K562 (cell line): ENCODE measurements at regions not wholly inside any gene's neighbourhood (a gene's known extent, or its start where the extent isn't known, plus 50 kb on each side); places are given as distances from the start of the nearest gene placed in this dataset.

ENCODE experiments used
- ATAC-seq: fragments of 200-7000 bp; cut with Tn5 transposase; 3 replicates; pipeline ENCODE4 v1.9.1; 2020; ENCODE audit warnings: moderate library complexity
- BruUV-seq: library from RNA; stranded (reverse); fragments of 400-500 nt; replicated peaks from 2 replicates; lab custom pipeline; 2021; lab: Mats Ljungman, UMichigan
- CTCF ChIA-PET: fragments of 300-600 bp; formaldehyde crosslinking; extraction: SDS; loops from one replicate; lab custom pipeline; 2021; ENCODE audit warnings: low intra/inter-chr PET ratio; lab: Yijun Ruan, JAX
- POLR2A ChIA-PET: fragments of 300-600, 350-650 bp; sonication (Branson Sonifier 250); formaldehyde crosslinking; extraction: SDS; loops from one replicate; lab custom pipeline; 2021; ENCODE audit warnings: antibody characterized with exemption, inconsistent platforms; lab: Yijun Ruan, JAX
- DNase-seq, 4 experiments: peaks; one replicate each; pipeline versions ENCODE4 v3.0.0 to v3.0.0-alpha.2; 2011 to 2018; ENCODE audit warnings: low spot score in 3 of 4, mixed read lengths in 3 of 4; ENCODE audit errors: extremely low read depth in 1 of 4
- FAIRE-seq: peaks from 2 replicates; lab custom pipeline; 2011; peaks lifted over from hg19 to GRCh38; lab: Jason Lieb, UNC
- H2AFZ ChIP-seq: 2 replicates; pipeline ENCODE4 v1.6.0; 2011; ENCODE audit warnings: low read depth, low read length, control low read depth, inconsistent platforms
- H3K27ac ChIP-seq: fragments of 200-600 bp; 3 replicates; pipeline ENCODE4 v1.8.0; 2011; ENCODE audit warnings: low read depth, mild to moderate bottlenecking, control low read depth, inconsistent platforms, low read length, moderate library complexity, mixed read lengths; ENCODE audit errors: extremely low read depth
- H3K27me3 ChIP-seq, 2 experiments: fragments of 300-600 bp in 1 of 2; 2 replicates in 1 of 2; 3 replicates in 1 of 2; pipeline versions ENCODE4 v1.6.0 to v1.8.0; 2011; ENCODE audit warnings: inconsistent platforms in 2 of 2, low read length in 2 of 2, mild to moderate bottlenecking in 1 of 2, mixed read lengths in 1 of 2, moderate library complexity in 1 of 2; ENCODE audit not compliant: control insufficient read depth in 2 of 2, insufficient read depth in 2 of 2
- H3K36me3 ChIP-seq: fragments of 300-600 bp; 3 replicates; pipeline ENCODE4 v1.8.0; 2011; ENCODE audit warnings: mild to moderate bottlenecking, low read length, inconsistent platforms; ENCODE audit not compliant: control insufficient read depth, insufficient read depth
- H3K4me1 ChIP-seq, 2 experiments: fragments of 200-600 bp in 1 of 2; replicated peaks in 1 of 2; 2 replicates in 1 of 2; 3 replicates in 1 of 2; pipeline versions ENCODE4 v1.5.1 to v1.8.0; 2011; ENCODE audit warnings: inconsistent platforms in 2 of 2, low read length in 2 of 2, mild to moderate bottlenecking in 1 of 2, mixed read lengths in 1 of 2, moderate library complexity in 1 of 2; ENCODE audit not compliant: control insufficient read depth in 2 of 2, insufficient read depth in 2 of 2
- H3K4me2 ChIP-seq: 2 replicates; pipeline ENCODE4 v1.6.1; 2011; ENCODE audit warnings: low read length, control low read depth, inconsistent platforms, mixed read lengths; ENCODE audit not compliant: insufficient read depth
- H3K4me3 ChIP-seq: fragments of 200-600 bp; sonication (generic), shearing (Covaris generic); 2 replicates; pipeline ENCODE4 v1.5.1; 2016; ENCODE audit warnings: control low read depth, inconsistent platforms
- H3K79me2 ChIP-seq: fragments of 200-600 bp; 3 replicates; pipeline ENCODE4 v1.8.0; 2011; ENCODE audit warnings: low read length, inconsistent platforms; ENCODE audit not compliant: control insufficient read depth, insufficient read depth
- H3K9ac ChIP-seq, 2 experiments: 2 replicates each; pipeline versions ENCODE4 v1.6.0 to v1.6.1; 2011; ENCODE audit warnings: low read depth in 2 of 2, low read length in 2 of 2, control low read depth in 1 of 2, inconsistent platforms in 1 of 2, mild to moderate bottlenecking in 1 of 2, mixed read lengths in 1 of 2; ENCODE audit not compliant: insufficient read depth in 1 of 2
- H3K9me1 ChIP-seq: one replicate; pipeline ENCODE4 v1.6.0; 2011; ENCODE audit warnings: inconsistent platforms, mild to moderate bottlenecking, low read length, moderate library complexity; ENCODE audit not compliant: control insufficient read depth, insufficient read depth
- H3K9me3 ChIP-seq: replicated peaks from 2 replicates; pipeline ENCODE4 v1.5.1; 2011; ENCODE audit warnings: low read depth, low read length, inconsistent platforms; ENCODE audit not compliant: control insufficient read depth, insufficient read depth
- H4K20me1 ChIP-seq: replicated peaks from 2 replicates; pipeline ENCODE4 v1.6.1; 2011; ENCODE audit warnings: low read length, inconsistent platforms, mixed read lengths; ENCODE audit not compliant: control insufficient read depth, insufficient read depth
- ARID4B ChIP-seq: sonication (generic); formaldehyde crosslinking; IDR thresholded peaks from 2 replicates; pipeline ENCODE4 v1.8.0; 2022; ENCODE audit warnings: mild to moderate bottlenecking, missing genetic modification reagents
- BRCA1 ChIP-seq, 2 experiments: fragments of 450-650 bp in 1 of 2; sonication (generic) in 1 of 2; formaldehyde crosslinking in 1 of 2; IDR thresholded peaks; 2 replicates each; pipeline versions ENCODE4 v1.5.0 to v1.6.1; 2017 to 2020; ENCODE audit warnings: mild to moderate bottlenecking in 1 of 2, missing genetic modification reagents in 1 of 2
- C11orf30 ChIP-seq: fragments of 450-650 bp; IDR thresholded peaks from 2 replicates; pipeline ENCODE4 v1.6.1; 2016; ENCODE audit warnings: low read depth, mild to moderate bottlenecking
- CBFA2T3 ChIP-seq: fragments of 450-650 bp; IDR thresholded peaks from 2 replicates; pipeline ENCODE4 v1.6.1; 2017
- CTBP1 ChIP-seq: fragments of 450-650 bp; IDR thresholded peaks from 2 replicates; pipeline ENCODE4 v1.6.1; 2016; ENCODE audit warnings: borderline replicate concordance
- FOSL1 ChIP-seq: fragments of 200-800 bp; sonication (Bioruptor generic); conservative IDR thresholded peaks from 2 replicates; pipeline ENCODE4 v1.6.1; 2016; ENCODE audit warnings: missing genetic modification characterization, missing compliant biosample characterization
- GMEB1 ChIP-seq: fragments of 250-450 bp; sonication (Bioruptor Pico); IDR thresholded peaks from 2 replicates; pipeline ENCODE4 v1.4.0; 2020; ENCODE audit warnings: mild to moderate bottlenecking
- JUNB ChIP-seq: fragments of 450-650 bp; formaldehyde crosslinking; conservative IDR thresholded peaks from 2 replicates; pipeline ENCODE4 v1.4.0; 2020; ENCODE audit warnings: mild to moderate bottlenecking
- MAFF ChIP-seq: IDR thresholded peaks from 2 replicates; pipeline ENCODE4 v1.6.1; 2012; ENCODE audit warnings: low read length, improper control_type of control experiment
- MED1 ChIP-seq: sonication (generic); formaldehyde crosslinking; IDR thresholded peaks from 2 replicates; pipeline ENCODE4 v1.8.1; 2023; ENCODE audit warnings: missing genetic modification reagents, borderline replicate concordance
- MNT ChIP-seq, 2 experiments: fragments of 450-650 bp; conservative IDR thresholded peaks; 2 replicates each; pipeline ENCODE4 v1.6.1; 2017; ENCODE audit warnings: mild to moderate bottlenecking in 2 of 2, moderate library complexity in 2 of 2
- NCOA4 ChIP-seq: fragments of 450-650 bp; IDR thresholded peaks from 2 replicates; pipeline ENCODE4 v1.6.1; 2018; ENCODE audit warnings: mild to moderate bottlenecking; ENCODE audit not compliant: partially characterized antibody
- ZBTB2 ChIP-seq: fragments of 450-650 bp; IDR thresholded peaks from 2 replicates; pipeline ENCODE4 v1.6.1; 2016; ENCODE audit warnings: antibody characterized with exemption
- WGBS: fragments of 100-300 bp; shearing (Covaris generic); methylation state at CpG from one replicate; pipeline ENCODE4 v1.1.6; 2016; ENCODE audit warnings: low coverage, mixed read lengths; ENCODE audit not compliant: insufficient coverage; ENCODE audit errors: missing lambda C conversion rate; 5-methylcytosine and 5-hydroxymethylcytosine counted together
- in situ Hi-C: fragments of 300-500 bp; cut with MboI; formaldehyde crosslinking; loops from 4 replicates; pipeline ENCODE4 v1.15.0; 2018; ENCODE audit warnings: inconsistent platforms, mixed read lengths
- intact Hi-C: fragments of 100-400 bp; cut with micrococcal nuclease; formaldehyde crosslinking; loops from 2 replicates; pipeline ENCODE4 v1.14.2; 2022

- Histone ChIP-seq H3K9ac (no peak overlapping the region), H3K9me3 (no peaks in the 10 kb centered on the region), H3K27ac (no peak overlapping the region), H2AFZ (no peak overlapping the region), H3K36me3 (no peaks in the 10 kb centered on the region), H3K79me2 (no peaks in the 10 kb centered on the region), H3K4me2 (no peak overlapping the region), H3K4me3 (no peak overlapping the region), H3K27me3 (no peaks in the 10 kb centered on the region), H4K20me1 (no peaks in the 10 kb centered on the region), H3K9me1 (no peaks in the 10 kb centered on the region), H3K4me1 (no peaks in the 10 kb centered on the region)
- in situ Hi-C loops: no loop called here
- FAIRE-seq (no peak), DNase-seq (no peak), ATAC-seq (no peak)
- ChIA-PET CTCF (no interaction called here), POLR2A (interaction anchor here (0.6 kb wide), 1 partner anchor 20 kb away, joined by 3 read pairs; no protein-coding TSS in a partner anchor)
- WGBS: 1% methylated on average over 3 of the region's 3 CpGs
- intact Hi-C loops: no loop called here
- BruUV-seq: no TSS peak
- TF ChIP-seq MNT (conservative IDR thresholded peaks at IDR 0.05): no peak
- TF ChIP-seq MAFF: no peak
- no peak for TF ChIP-seq CTBP1
- no peak for TF ChIP-seq MED1 (CRISPR knock-in tag)
- TF ChIP-seq BRCA1 (IDR thresholded peaks at IDR 0.05): no peak
- no peak for TF ChIP-seq BRCA1 (CRISPR knock-in tag; IDR thresholded peaks at IDR 0.05)
- no peak for TF ChIP-seq FOSL1 (tag)
- no peak for TF ChIP-seq ZBTB2
- TF ChIP-seq NCOA4: no peak
- no peak for TF ChIP-seq ARID4B (CRISPR knock-in tag)
- TF ChIP-seq GMEB1: no peak
- no peak for TF ChIP-seq JUNB (CRISPR knock-in tag)
- TF ChIP-seq CBFA2T3: no peak
- no peak for TF ChIP-seq C11orf30
Observed at GRCh38 chr1:198959032-198959431, 320.2 kb downstream of the PTPRC start.
